ENCODE measurements at regions not wholly inside any gene's neighbourhood (a gene's known extent, or its start where the extent isn't known, plus 50 kb on each side); places are given as distances from the start of the nearest gene placed in this dataset.

DNA sequence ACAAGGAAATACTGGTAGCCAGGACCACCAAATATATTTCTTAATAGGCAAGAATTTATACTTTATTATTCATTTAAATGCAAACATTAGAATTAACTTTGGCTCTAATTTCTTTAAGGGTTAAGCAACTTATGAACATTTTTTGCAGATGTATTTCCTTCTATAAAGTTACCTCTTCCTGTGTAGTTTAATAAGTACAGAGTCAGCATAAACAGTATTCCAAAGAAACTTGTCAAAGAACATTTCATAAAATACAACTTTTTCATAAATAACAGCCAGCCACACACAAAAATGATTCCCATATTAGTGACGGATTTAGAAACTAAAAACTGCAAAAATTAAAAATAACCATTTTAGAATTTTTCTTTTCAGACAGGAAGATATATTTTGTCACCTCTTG, 723.2 kb downstream of the KCNJ2 start:
- no peaks in the 10 kb centered on the region for H3K9me3 ChIP-seq (ENCODE audit: control insufficient read depth, insufficient read depth, low read length)
- H3K36me3 ChIP-seq (ENCODE audit: control insufficient read depth, insufficient read depth, low read length) = no peaks in the 10 kb centered on the region
- no peak overlapping the region for H3K9ac ChIP-seq (ENCODE audit: low read depth, low read length)
- H3K27ac ChIP-seq (ENCODE audit: low read depth, low read length) = no peak overlapping the region
- no peak overlapping the region for H3K4me3 ChIP-seq (ENCODE audit: low read depth, low read length)
- H3K4me1 ChIP-seq (ENCODE audit: control insufficient read depth, insufficient read depth, low read length) = 0 out of 2 replicates have a peak, but pooled peaks cover 5% of the 10 kb centered on the region
- no peaks in the 10 kb centered on the region for H3K27me3 ChIP-seq (ENCODE audit: control insufficient read depth, insufficient read depth, low read length)

DNA sequence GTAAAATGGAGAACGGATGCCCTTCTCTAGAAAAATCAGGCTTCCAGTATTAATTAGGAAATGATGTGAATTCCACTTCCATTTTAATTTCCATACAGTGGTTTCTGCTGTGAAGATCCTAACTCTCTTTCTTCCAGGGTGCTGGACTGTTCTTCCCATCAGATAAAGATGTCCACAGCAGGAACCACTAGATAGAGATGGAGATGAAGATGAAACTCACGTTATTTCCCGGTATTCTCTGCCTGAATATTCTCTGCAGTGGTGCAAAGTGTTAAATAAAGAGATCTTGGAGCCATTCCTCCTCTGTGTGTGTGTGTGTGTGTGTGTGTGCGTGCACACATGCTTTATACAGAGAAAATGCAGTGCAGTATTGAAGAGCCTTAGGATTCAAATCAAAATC, 727.5 kb downstream of the KCNJ2 start:
- Histone ChIP-seq H3K4me1 (ENCODE audit: control insufficient read depth, insufficient read depth, low read length) (0 out of 2 replicates have a peak, but pooled peaks cover 9% of the 10 kb centered on the region), H3K36me3 (ENCODE audit: control insufficient read depth, insufficient read depth, low read length) (no peaks in the 10 kb centered on the region), H3K4me3 (ENCODE audit: low read depth, low read length) (no peak overlapping the region), H3K27ac (ENCODE audit: low read depth, low read length) (no peak overlapping the region), H3K9ac (ENCODE audit: low read depth, low read length) (no peak overlapping the region), H3K27me3 (ENCODE audit: control insufficient read depth, insufficient read depth, low read length) (no peaks in the 10 kb centered on the region), H3K9me3 (ENCODE audit: control insufficient read depth, insufficient read depth, low read length) (no peaks in the 10 kb centered on the region)

DNA sequence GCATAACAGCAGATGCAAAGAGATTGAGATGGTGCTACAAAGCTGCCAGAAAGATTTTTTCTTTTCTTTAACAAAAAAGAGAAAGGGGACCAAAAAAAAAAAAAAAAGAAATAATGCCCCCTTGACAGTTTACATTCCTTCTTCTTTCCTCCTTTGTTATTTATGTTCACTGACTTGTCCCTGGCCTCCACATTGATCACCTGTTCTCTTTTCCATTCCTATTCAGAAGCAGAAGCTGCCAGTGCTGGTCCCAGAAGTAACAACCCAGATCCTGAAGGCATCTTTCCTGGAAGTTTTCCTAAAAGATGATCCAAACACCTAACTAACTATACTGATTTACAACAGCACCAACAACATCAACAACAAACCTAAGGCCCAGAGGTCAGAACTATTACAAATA, 728.1 kb downstream of the KCNJ2 start:
- Histone ChIP-seq H3K27me3 (ENCODE audit: control insufficient read depth, insufficient read depth, low read length) (no peaks in the 10 kb centered on the region), H3K9me3 (ENCODE audit: control insufficient read depth, insufficient read depth, low read length) (no peaks in the 10 kb centered on the region)

DNA sequence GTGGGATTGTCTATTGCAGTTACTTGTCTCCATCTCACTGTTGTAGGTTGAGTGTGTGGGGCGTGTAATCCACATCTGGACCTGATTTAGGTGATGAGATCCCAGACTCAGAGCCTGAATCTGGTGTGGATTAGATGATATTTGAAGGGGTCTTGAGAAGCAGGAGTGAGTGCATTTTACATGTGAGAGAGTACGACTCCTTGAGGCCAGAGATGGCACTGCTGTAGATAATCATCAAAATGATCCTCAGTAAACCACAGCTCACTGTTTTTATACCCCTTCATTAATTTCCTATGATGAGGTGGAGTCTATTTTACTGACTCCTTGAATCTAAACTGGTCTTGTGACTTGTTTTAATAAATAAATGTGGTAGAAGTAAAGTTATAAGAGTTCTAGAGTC, 732.5 kb downstream of the KCNJ2 start:
- no peaks in the 10 kb centered on the region for H3K9me3 ChIP-seq (ENCODE audit: control insufficient read depth, insufficient read depth, low read length)

More for the DNA sequence above, 728.1 kb downstream of the KCNJ2 start:
- Histone ChIP-seq H3K27ac (ENCODE audit: low read depth, low read length) (no peak overlapping the region), H3K36me3 (ENCODE audit: control insufficient read depth, insufficient read depth, low read length) (no peaks in the 10 kb centered on the region), H3K4me1 (ENCODE audit: control insufficient read depth, insufficient read depth, low read length) (0 out of 2 replicates have a peak, but pooled peaks cover 9% of the 10 kb centered on the region), H3K4me3 (ENCODE audit: low read depth, low read length) (no peak overlapping the region), H3K9ac (ENCODE audit: low read depth, low read length) (no peak overlapping the region)

DNA sequence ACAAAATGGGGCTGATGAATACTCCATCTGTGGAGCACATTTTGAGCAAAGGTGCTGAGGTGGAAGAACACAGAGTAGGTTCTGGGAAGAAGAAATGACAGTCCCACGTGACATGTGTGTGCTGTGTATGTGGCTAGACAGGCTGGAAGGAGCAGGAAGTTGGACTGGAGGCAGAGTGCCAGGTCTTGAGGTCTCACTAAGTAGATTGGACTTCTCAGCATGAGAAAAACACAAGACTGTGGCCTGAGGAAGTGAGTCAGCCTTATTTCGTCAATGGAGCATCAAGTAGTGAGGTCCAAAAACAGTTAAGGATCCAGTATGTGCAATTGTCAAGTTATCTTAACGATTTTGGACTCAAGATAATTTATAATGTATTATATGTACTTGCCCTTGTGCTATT, 736.5 kb downstream of the KCNJ2 start:
- H3K4me1 ChIP-seq (ENCODE audit: control insufficient read depth, insufficient read depth, low read length) = peaks cover 4% of the 10 kb centered on the region; the same call in 1 of the 2 replicates
- no peaks in the 10 kb centered on the region for H3K27me3 ChIP-seq (ENCODE audit: control insufficient read depth, insufficient read depth, low read length)
- H3K9ac ChIP-seq (ENCODE audit: low read depth, low read length) = no peak overlapping the region
- H3K36me3 ChIP-seq (ENCODE audit: control insufficient read depth, insufficient read depth, low read length) = no peaks in the 10 kb centered on the region
- no peak overlapping the region for H3K4me3 ChIP-seq (ENCODE audit: low read depth, low read length)
- no peak overlapping the region for H3K27ac ChIP-seq (ENCODE audit: low read depth, low read length)
- H3K9me3 ChIP-seq (ENCODE audit: control insufficient read depth, insufficient read depth, low read length) = no peaks in the 10 kb centered on the region

More for the DNA sequence above, 732.5 kb downstream of the KCNJ2 start:
- H3K27ac ChIP-seq (ENCODE audit: low read depth, low read length) = no peak overlapping the region
- no peaks in the 10 kb centered on the region for H3K36me3 ChIP-seq (ENCODE audit: control insufficient read depth, insufficient read depth, low read length)
- no peaks in the 10 kb centered on the region for H3K27me3 ChIP-seq (ENCODE audit: control insufficient read depth, insufficient read depth, low read length)
- H3K9ac ChIP-seq (ENCODE audit: low read depth, low read length) = no peak overlapping the region
- H3K4me3 ChIP-seq (ENCODE audit: low read depth, low read length) = no peak overlapping the region
- H3K4me1 ChIP-seq (ENCODE audit: control insufficient read depth, insufficient read depth, low read length) = peaks cover 13% of the 10 kb centered on the region; the same call in 1 of the 2 replicates

DNA sequence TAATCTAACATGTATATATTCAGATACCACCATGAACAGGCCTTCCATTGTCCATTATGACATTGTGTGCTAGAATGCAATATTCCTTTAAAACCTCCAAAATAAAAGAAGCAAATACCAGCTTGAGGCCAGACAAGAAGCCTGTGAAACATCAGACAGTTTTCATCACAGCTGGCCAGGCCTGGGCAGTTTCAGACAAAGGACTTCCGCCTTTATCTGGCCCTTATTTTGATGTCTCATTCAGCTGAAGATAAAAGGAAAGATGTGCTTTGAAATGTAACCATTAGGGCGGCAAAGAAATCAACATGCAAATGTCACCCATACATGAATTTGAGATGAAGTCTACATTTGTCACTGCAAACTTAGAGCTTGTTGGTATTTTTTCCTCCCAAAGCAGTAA, 737.5 kb downstream of the KCNJ2 start:
- peak overlapping the region; percentile 42 for H3K27ac ChIP-seq (ENCODE audit: low read depth, low read length)
- no peaks in the 10 kb centered on the region for H3K36me3 ChIP-seq (ENCODE audit: control insufficient read depth, insufficient read depth, low read length)
- H3K9me3 ChIP-seq (ENCODE audit: control insufficient read depth, insufficient read depth, low read length) = no peaks in the 10 kb centered on the region
- H3K4me1 ChIP-seq (ENCODE audit: control insufficient read depth, insufficient read depth, low read length) = peaks cover 4% of the 10 kb centered on the region; the same call in 1 of the 2 replicates
- no peak overlapping the region for H3K9ac ChIP-seq (ENCODE audit: low read depth, low read length)
- no peak overlapping the region for H3K4me3 ChIP-seq (ENCODE audit: low read depth, low read length)
- no peaks in the 10 kb centered on the region for H3K27me3 ChIP-seq (ENCODE audit: control insufficient read depth, insufficient read depth, low read length)

DNA sequence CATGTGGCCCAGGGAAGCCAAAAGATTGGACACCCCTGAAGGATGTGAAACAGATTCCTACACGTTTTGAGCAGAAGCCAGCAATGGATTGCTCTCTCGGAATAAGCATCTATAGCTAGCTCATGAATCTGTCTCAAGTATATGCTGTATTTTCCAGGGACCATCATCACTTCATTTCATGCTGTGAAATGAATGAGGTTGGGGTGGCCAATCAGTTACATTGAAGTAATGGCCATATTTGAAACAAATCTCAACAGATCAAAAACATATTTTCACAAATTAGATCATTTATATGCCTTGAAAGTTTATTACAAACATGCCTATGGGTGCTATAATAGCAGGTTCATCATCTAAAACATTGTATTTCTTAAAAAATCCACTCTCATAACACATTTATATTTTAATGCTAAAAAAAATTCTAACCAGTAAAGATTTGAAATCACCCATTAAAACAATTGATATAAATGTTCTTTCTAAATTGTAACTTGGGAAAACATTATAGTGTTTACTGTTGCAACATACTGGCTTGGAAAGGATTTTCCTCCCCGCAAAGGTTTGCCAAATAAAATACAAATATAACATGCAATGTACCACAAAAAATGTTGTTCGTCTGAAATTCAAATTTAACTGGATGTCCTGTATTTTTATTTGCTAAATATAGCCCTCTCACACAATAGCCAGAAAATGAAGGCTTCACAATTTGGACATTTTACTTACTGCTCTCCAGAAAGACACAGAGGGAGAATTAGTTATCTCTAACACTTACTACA, 743.6 kb downstream of the KCNJ2 start:
- no peaks in the 10 kb centered on the region for H3K36me3 ChIP-seq (ENCODE audit: control insufficient read depth, insufficient read depth, low read length)
- no peak overlapping the region for H3K9ac ChIP-seq (ENCODE audit: low read depth, low read length)
- H3K27ac ChIP-seq (ENCODE audit: low read depth, low read length) = no peak overlapping the region
- no peaks in the 10 kb centered on the region for H3K4me1 ChIP-seq (ENCODE audit: control insufficient read depth, insufficient read depth, low read length)
- H3K4me3 ChIP-seq (ENCODE audit: low read depth, low read length) = no peak overlapping the region
- peaks cover 9% of the 10 kb centered on the region for H3K9me3 ChIP-seq (ENCODE audit: control insufficient read depth, insufficient read depth, low read length)
- H3K27me3 ChIP-seq (ENCODE audit: control insufficient read depth, insufficient read depth, low read length) = no peaks in the 10 kb centered on the region

DNA sequence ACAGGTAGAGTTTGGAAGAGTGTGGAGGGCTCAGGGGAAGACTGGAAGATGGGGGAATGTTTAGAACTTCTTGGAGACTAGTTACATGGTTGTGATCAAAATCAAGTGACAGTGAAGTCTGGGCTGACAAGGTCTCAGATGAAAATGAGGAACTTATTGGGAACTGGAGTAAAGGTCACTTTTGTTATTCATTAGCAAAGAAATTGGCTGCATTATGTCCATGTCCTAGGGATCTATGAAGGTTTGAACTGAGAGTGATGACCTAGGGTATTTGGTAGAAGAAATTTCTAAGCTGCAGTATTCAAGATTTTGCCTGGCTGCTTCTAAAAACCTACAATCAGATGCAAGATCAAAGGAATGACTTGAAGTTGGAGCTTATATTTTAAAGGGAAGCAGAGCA, 747.1 kb downstream of the KCNJ2 start:
- no peak overlapping the region for H3K9ac ChIP-seq (ENCODE audit: low read depth, low read length)
- H3K27ac ChIP-seq (ENCODE audit: low read depth, low read length) = no peak overlapping the region
- peaks cover 22% of the 10 kb centered on the region for H3K9me3 ChIP-seq (ENCODE audit: control insufficient read depth, insufficient read depth, low read length)
- H3K4me3 ChIP-seq (ENCODE audit: low read depth, low read length) = no peak overlapping the region
- H3K36me3 ChIP-seq (ENCODE audit: control insufficient read depth, insufficient read depth, low read length) = no peaks in the 10 kb centered on the region
- no peaks in the 10 kb centered on the region for H3K4me1 ChIP-seq (ENCODE audit: control insufficient read depth, insufficient read depth, low read length)
- H3K27me3 ChIP-seq (ENCODE audit: control insufficient read depth, insufficient read depth, low read length) = no peaks in the 10 kb centered on the region

DNA sequence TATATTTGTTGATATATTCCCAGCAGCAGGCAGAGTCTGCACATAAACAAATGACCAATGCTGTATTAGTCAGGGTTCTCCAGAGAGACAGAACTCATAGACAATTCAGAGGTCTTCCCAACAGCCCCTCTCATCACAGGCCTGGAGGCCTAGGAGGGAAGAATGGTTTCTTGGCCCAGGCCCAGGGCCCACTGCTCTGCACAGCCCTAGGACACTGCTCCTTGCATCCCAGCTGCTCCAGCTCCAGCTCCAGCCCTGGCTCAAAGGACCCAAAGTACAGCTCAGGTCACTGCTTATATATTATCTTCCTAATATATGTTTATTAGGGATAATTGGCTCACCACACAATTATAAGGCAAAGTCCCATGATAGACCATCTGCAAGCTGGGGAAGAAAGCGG, 749.9 kb downstream of the KCNJ2 start:
- H3K27ac ChIP-seq (ENCODE audit: low read depth, low read length) = no peak overlapping the region
- H3K9me3 ChIP-seq (ENCODE audit: control insufficient read depth, insufficient read depth, low read length) = peaks cover 22% of the 10 kb centered on the region
- no peaks in the 10 kb centered on the region for H3K27me3 ChIP-seq (ENCODE audit: control insufficient read depth, insufficient read depth, low read length)
- H3K4me1 ChIP-seq (ENCODE audit: control insufficient read depth, insufficient read depth, low read length) = no peaks in the 10 kb centered on the region
- H3K4me3 ChIP-seq (ENCODE audit: low read depth, low read length) = no peak overlapping the region
- H3K9ac ChIP-seq (ENCODE audit: low read depth, low read length) = no peak overlapping the region
- no peaks in the 10 kb centered on the region for H3K36me3 ChIP-seq (ENCODE audit: control insufficient read depth, insufficient read depth, low read length)

DNA sequence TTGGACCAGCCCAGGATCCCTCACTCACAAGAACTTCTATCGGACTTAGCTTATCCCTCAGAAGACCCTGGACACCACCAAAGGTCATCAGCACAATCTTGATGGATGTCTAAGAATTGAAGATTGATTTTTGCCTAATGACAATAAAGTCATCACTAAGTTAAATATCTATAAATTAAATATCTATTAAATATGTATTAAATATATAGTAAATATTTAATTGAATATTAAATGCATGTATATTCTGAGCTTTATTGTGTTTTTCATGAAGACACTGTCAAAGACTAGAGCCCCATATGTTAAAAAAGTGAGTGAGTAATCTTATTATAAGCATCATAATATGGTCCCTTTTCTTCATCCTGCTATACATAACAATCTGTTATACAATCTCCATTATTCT, 751.1 kb downstream of the KCNJ2 start:
- Histone ChIP-seq H3K36me3 (ENCODE audit: control insufficient read depth, insufficient read depth, low read length) (no peaks in the 10 kb centered on the region), H3K27ac (ENCODE audit: low read depth, low read length) (no peak overlapping the region), H3K9me3 (ENCODE audit: control insufficient read depth, insufficient read depth, low read length) (peaks cover 22% of the 10 kb centered on the region), H3K4me1 (ENCODE audit: control insufficient read depth, insufficient read depth, low read length) (no peaks in the 10 kb centered on the region), H3K9ac (ENCODE audit: low read depth, low read length) (no peak overlapping the region), H3K27me3 (ENCODE audit: control insufficient read depth, insufficient read depth, low read length) (no peaks in the 10 kb centered on the region), H3K4me3 (ENCODE audit: low read depth, low read length) (no peak overlapping the region)

DNA sequence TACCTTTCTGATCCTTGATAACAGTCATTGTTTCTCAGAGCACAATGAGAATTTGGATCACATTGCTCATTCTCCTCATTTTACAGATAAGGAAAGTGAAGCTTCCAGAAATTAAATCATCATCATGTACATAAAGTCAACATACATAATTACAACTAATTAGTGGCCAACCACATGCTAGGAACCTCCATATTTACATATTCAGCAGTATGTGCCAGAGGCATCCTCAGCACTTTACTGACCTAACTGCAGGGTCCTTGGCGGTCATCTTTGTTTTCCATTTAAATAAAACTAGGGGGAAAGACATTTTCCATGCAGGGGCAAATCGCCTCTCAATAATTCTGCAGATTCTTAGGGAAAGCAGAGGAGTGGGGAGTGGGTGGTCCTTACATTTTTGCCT, 752.9 kb downstream of the KCNJ2 start:
- Histone ChIP-seq H3K4me1 (ENCODE audit: control insufficient read depth, insufficient read depth, low read length) (no peaks in the 10 kb centered on the region), H3K36me3 (ENCODE audit: control insufficient read depth, insufficient read depth, low read length) (no peaks in the 10 kb centered on the region), H3K9me3 (ENCODE audit: control insufficient read depth, insufficient read depth, low read length) (peaks cover 16% of the 10 kb centered on the region), H3K27me3 (ENCODE audit: control insufficient read depth, insufficient read depth, low read length) (no peaks in the 10 kb centered on the region), H3K4me3 (ENCODE audit: low read depth, low read length) (no peak overlapping the region), H3K27ac (ENCODE audit: low read depth, low read length) (no peak overlapping the region), H3K9ac (ENCODE audit: low read depth, low read length) (no peak overlapping the region)

Data from HUES48 (cell line).